Cardiac fibroblast (primary cell): ENCODE measurements at regions not wholly inside any gene's neighbourhood (a gene's known extent, or its start where the extent isn't known, plus 50 kb on each side); places are given as distances from the start of the nearest gene placed in this dataset.

Source experiments
- DNase-seq, 2 donors: peaks; one replicate each; pipeline versions ENCODE4 v3.0.0 to v3.0.0-alpha.2; 2010; ENCODE audit warnings: low read depth in 2 of 2
- H3K4me3 ChIP-seq, 2 donors: replicated peaks in 1 of 2; 1 replicate in 1 of 2; 2 replicates in 1 of 2; pipeline ENCODE4 v1.5.1; 2011; ENCODE audit warnings: low read depth in 2 of 2, low read length in 2 of 2, mild to moderate bottlenecking in 2 of 2, moderate library complexity in 1 of 2
- CTCF ChIP-seq: IDR thresholded peaks from one replicate; pipeline ENCODE4 v1.5.1; 2011; ENCODE audit warnings: low read depth, mild to moderate bottlenecking, low read length, inconsistent platforms

GRCh38 chr20:39886650-39887190 lies 802.3 kb downstream of the MAFB start:
- no peak for DNase-seq
- no peak overlapping the region for H3K4me3 ChIP-seq
- TF ChIP-seq CTCF, result no peak

- H3K4me3 ChIP-seq, result no peak overlapping the region
- TF ChIP-seq CTCF, result peak; percentile 48
- DNase-seq, result peak; percentile 66 to 88
Observed at GRCh38 chr20:39885975-39886649, 802.9 kb downstream of the MAFB start.

- TF ChIP-seq CTCF, result no peak
- no peak for DNase-seq
- H3K4me3 ChIP-seq, result no peak overlapping the region
Observed at GRCh38 chr20:39882806-39883205, 806.2 kb downstream of the MAFB start.

GRCh38 chr20:39880890-39881289 lies 808.1 kb downstream of the MAFB start:
- peak; percentile 7 to 32 for DNase-seq
- TF ChIP-seq CTCF, result peak; percentile 20
- no peak overlapping the region for H3K4me3 ChIP-seq

GRCh38 chr20:39879296-39879695 lies 809.7 kb downstream of the MAFB start:
- DNase-seq, result no peak

GRCh38 chr20:39878809-39879208 lies 810.2 kb downstream of the MAFB start:
- DNase-seq, result no peak
- H3K4me3 ChIP-seq, result no peak overlapping the region
- no peak for TF ChIP-seq CTCF

More at GRCh38 chr20:39879296-39879695, 809.7 kb downstream of the MAFB start:
- TF ChIP-seq CTCF, result no peak
- no peak overlapping the region for H3K4me3 ChIP-seq
